ENCODE measurements at regions not wholly inside any gene's neighbourhood (a gene's known extent, or its start where the extent isn't known, plus 50 kb on each side); places are given as distances from the start of the nearest gene placed in this dataset.

- DNase-seq (ENCODE audit: low read depth): no peak
These were observed 157.4 kb upstream of the CTNNB1 start for GRCh38 chr3:41041899-41042298.

GRCh38 chr3:41044523-41044922, 154.8 kb upstream of the CTNNB1 start:
- no peak for DNase-seq (ENCODE audit: low read depth)

- DNase-seq (ENCODE audit: low read depth): no peak
These were observed 153.8 kb upstream of the CTNNB1 start for GRCh38 chr3:41045491-41045890.

GRCh38 chr3:41050144-41050543, 149.2 kb upstream of the CTNNB1 start:
- no peak for DNase-seq (ENCODE audit: low read depth)

GRCh38 chr3:41053220-41053619, 146.1 kb upstream of the CTNNB1 start:
- no peak for DNase-seq (ENCODE audit: low read depth)

GRCh38 chr3:41060106-41060505, 139.2 kb upstream of the CTNNB1 start:
- DNase-seq (ENCODE audit: low read depth): no peak

- no peak for DNase-seq (ENCODE audit: low read depth)
These were observed 135.2 kb upstream of the CTNNB1 start for GRCh38 chr3:41064070-41064469.

- no peak for DNase-seq (ENCODE audit: low read depth)
These were observed 134.8 kb upstream of the CTNNB1 start for GRCh38 chr3:41064526-41064925.

GRCh38 chr3:41065340-41065739, 134.0 kb upstream of the CTNNB1 start:
- DNase-seq (ENCODE audit: low read depth): no peak

GRCh38 chr3:41073190-41073589, 126.1 kb upstream of the CTNNB1 start:
- DNase-seq (ENCODE audit: low read depth): no peak

- no peak for DNase-seq (ENCODE audit: low read depth)
These were observed 123.3 kb upstream of the CTNNB1 start for GRCh38 chr3:41075975-41076374.

- no peak for DNase-seq (ENCODE audit: low read depth)
These were observed 122.9 kb upstream of the CTNNB1 start for GRCh38 chr3:41076399-41076798.

GRCh38 chr3:41080141-41080540, 119.2 kb upstream of the CTNNB1 start:
- DNase-seq (ENCODE audit: low read depth): no peak

- no peak for DNase-seq (ENCODE audit: low read depth)
These were observed 110.4 kb upstream of the CTNNB1 start for GRCh38 chr3:41088882-41089281.

GRCh38 chr3:41089566-41089965, 109.7 kb upstream of the CTNNB1 start:
- DNase-seq (ENCODE audit: low read depth): no peak

GRCh38 chr3:41092844-41093243, 106.5 kb upstream of the CTNNB1 start:
- DNase-seq (ENCODE audit: low read depth): no peak

GRCh38 chr3:41093476-41093875, 105.8 kb upstream of the CTNNB1 start:
- DNase-seq (ENCODE audit: low read depth): no peak

- DNase-seq (ENCODE audit: low read depth): no peak
These were observed 105.0 kb upstream of the CTNNB1 start for GRCh38 chr3:41094351-41094750.

GRCh38 chr3:41095702-41096101, 103.6 kb upstream of the CTNNB1 start:
- DNase-seq (ENCODE audit: low read depth): no peak

- no peak for DNase-seq (ENCODE audit: low read depth)
These were observed 101.3 kb upstream of the CTNNB1 start for GRCh38 chr3:41097896-41098496.

GRCh38 chr3:41101231-41101630, 98.1 kb upstream of the CTNNB1 start:
- no peak for DNase-seq (ENCODE audit: low read depth)

GRCh38 chr3:41102053-41102556, 97.2 kb upstream of the CTNNB1 start:
- DNase-seq (ENCODE audit: low read depth): no peak

GRCh38 chr3:41102750-41103149, 96.6 kb upstream of the CTNNB1 start:
- DNase-seq (ENCODE audit: low read depth): no peak

GRCh38 chr3:41103200-41103599, 96.1 kb upstream of the CTNNB1 start:
- no peak for DNase-seq (ENCODE audit: low read depth)

GRCh38 chr3:41104147-41104546, 95.2 kb upstream of the CTNNB1 start:
- no peak for DNase-seq (ENCODE audit: low read depth)

Measured in stimulated activated CD4-positive, alpha-beta T cell treated with anti-CD3 and anti-CD28 coated beads, Interleukin-2, amount 100 ng/mL, for 4 hours (primary cell).